Nephron (organoid): ENCODE measurements at regions not wholly inside any gene's neighbourhood (a gene's known extent, or its start where the extent isn't known, plus 50 kb on each side); places are given as distances from the start of the nearest gene placed in this dataset.

ENCODE experiments used
- H3K27ac Mint-ChIP-seq, 3 experiments: 2 replicates each; pipeline ENCODE4 v1.8.0; 2020; ENCODE audit warnings: mixed read lengths in 3 of 3, mild to moderate bottlenecking in 2 of 3, moderate library complexity in 1 of 3
- H3K27me3 Mint-ChIP-seq: 2 replicates; pipeline ENCODE4 v1.8.0; 2021; ENCODE audit warnings: low read depth, mild to moderate bottlenecking, moderate library complexity, mixed read lengths
- H3K36me3 Mint-ChIP-seq: 2 replicates; pipeline ENCODE4 v1.8.0; 2020; ENCODE audit warnings: low read depth, mixed read lengths
- H3K4me1 Mint-ChIP-seq: 2 replicates; pipeline ENCODE4 v1.8.0; 2020; ENCODE audit warnings: mixed read lengths
- H3K4me3 Mint-ChIP-seq, 3 experiments: 2 replicates each; pipeline ENCODE4 v1.8.0; 2020; ENCODE audit warnings: mild to moderate bottlenecking in 3 of 3, mixed read lengths in 3 of 3, moderate library complexity in 2 of 3
- H3K9me3 Mint-ChIP-seq: 2 replicates; pipeline ENCODE4 v1.8.0; 2020; ENCODE audit warnings: mixed read lengths
- TF ChIP-seq, protein P1 (sequence below), 3 experiments: fragments of 200-600 bp; sonication (generic); IDR thresholded peaks; one replicate each; pipeline ENCODE4 v1.5.0; 2021; ENCODE audit warnings: antibody characterized with exemption in 3 of 3; ENCODE audit not compliant: unreplicated experiment in 3 of 3

GRCh38 chr6:22008248-22008836 lies 288.5 kb downstream of the PRL start:
- Mint-ChIP-seq H3K27me3 (no peaks in the 10 kb centered on the region), H3K9me3 (peaks cover 2% of the 10 kb centered on the region), H3K4me3 (no peak overlapping the region), H3K4me1 (peaks cover 19% of the 10 kb centered on the region), H3K36me3 (peaks cover 22% of the 10 kb centered on the region), H3K27ac (peak overlapping the region; percentile 42 to 66 (median 42))
- TF ChIP-seq, protein P1, sequence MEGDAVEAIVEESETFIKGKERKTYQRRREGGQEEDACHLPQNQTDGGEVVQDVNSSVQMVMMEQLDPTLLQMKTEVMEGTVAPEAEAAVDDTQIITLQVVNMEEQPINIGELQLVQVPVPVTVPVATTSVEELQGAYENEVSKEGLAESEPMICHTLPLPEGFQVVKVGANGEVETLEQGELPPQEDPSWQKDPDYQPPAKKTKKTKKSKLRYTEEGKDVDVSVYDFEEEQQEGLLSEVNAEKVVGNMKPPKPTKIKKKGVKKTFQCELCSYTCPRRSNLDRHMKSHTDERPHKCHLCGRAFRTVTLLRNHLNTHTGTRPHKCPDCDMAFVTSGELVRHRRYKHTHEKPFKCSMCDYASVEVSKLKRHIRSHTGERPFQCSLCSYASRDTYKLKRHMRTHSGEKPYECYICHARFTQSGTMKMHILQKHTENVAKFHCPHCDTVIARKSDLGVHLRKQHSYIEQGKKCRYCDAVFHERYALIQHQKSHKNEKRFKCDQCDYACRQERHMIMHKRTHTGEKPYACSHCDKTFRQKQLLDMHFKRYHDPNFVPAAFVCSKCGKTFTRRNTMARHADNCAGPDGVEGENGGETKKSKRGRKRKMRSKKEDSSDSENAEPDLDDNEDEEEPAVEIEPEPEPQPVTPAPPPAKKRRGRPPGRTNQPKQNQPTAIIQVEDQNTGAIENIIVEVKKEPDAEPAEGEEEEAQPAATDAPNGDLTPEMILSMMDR (IDR thresholded peaks at IDR 0.05; ENCODE audit: unreplicated experiment in 3 of 3) = no peak

GRCh38 chr6:22010102-22010501 lies 286.7 kb downstream of the PRL start:
- TF ChIP-seq, protein P1 (IDR thresholded peaks at IDR 0.05; ENCODE audit: unreplicated experiment in 3 of 3) = no peak
- peaks cover 12% of the 10 kb centered on the region for H3K4me1 Mint-ChIP-seq
- H3K4me3 Mint-ChIP-seq = no peak overlapping the region
- peaks cover 2% of the 10 kb centered on the region for H3K9me3 Mint-ChIP-seq
- H3K27ac Mint-ChIP-seq = no peak overlapping the region
- H3K27me3 Mint-ChIP-seq = no peaks in the 10 kb centered on the region
- peaks cover 23% of the 10 kb centered on the region for H3K36me3 Mint-ChIP-seq

DNA sequence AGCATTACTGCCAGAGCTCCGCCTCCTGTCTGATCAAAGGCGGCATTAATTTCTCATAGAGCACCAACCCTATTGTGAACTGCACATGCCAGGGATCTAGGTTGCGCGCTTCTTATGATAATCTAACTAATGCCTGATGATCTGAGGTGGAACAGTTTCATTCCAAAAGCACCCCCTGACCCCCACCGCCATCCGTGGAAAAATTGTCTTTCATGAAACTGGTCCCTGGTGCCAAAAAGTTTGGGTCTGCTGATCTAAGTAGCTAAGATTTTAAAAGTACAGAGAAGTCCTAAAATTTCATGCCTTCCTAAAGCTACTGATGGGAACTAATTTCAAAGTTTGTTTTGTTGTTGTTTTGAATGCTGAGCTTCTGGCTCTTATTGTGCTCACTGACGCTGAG lies 281.6 kb downstream of the PRL start:
- TF ChIP-seq, protein P1 (IDR thresholded peaks at IDR 0.05; ENCODE audit: unreplicated experiment in 3 of 3) = no peak
- Mint-ChIP-seq H3K4me1 (no peaks in the 10 kb centered on the region), H3K4me3 (no peak overlapping the region), H3K27me3 (no peaks in the 10 kb centered on the region), H3K9me3 (no peaks in the 10 kb centered on the region), H3K27ac (peak overlapping the region in 2 of 3 experiments; percentile 35 to 36), H3K36me3 (peaks cover 18% of the 10 kb centered on the region)

DNA sequence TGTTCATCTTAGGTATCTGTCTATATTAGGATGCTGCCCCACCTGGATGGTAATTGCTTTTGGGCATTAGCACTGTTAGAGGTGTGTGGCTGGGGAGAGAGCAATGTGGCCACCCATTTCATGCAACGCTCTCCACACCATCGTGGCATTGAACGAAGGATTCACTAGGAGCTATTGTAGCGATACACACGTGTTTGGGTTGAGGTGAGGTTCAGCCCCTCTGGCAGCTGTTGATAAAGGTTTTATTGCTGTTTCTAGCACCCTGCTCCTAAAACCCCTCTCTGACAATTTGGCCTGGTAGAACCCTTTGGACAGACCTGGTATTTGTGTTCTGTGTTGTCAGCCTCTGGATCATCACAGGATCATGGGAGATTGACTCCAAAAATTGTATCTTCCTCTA lies 280.9 kb downstream of the PRL start:
- TF ChIP-seq, protein P1 (IDR thresholded peaks at IDR 0.05; ENCODE audit: unreplicated experiment in 3 of 3) = no peak
- Mint-ChIP-seq H3K4me1 (no peaks in the 10 kb centered on the region), H3K27ac (peak overlapping the region in 1 of 3 experiments; percentile 7), H3K9me3 (no peaks in the 10 kb centered on the region), H3K27me3 (no peaks in the 10 kb centered on the region), H3K4me3 (no peak overlapping the region), H3K36me3 (peaks cover 18% of the 10 kb centered on the region)

DNA sequence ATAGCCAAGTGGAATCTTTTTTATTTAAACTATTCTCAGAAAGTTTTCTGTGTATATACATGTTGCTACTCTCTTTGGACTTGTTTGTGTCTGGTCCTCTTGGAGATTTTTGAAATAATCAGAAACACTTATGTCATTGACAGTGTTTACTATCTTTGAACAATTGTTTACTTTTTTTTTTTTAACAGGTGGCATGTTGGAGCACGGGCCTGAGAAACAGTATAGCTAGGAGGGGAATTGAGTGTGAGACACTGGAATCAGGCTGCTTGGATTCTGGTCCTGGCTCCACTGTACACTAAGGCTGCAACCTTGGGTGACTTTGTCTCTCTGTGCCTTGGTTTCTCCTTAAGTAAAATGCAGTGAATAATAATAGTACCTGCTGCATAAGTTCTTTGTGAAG lies 279.6 kb downstream of the PRL start:
- Mint-ChIP-seq H3K4me1 (no peaks in the 10 kb centered on the region), H3K27me3 (no peaks in the 10 kb centered on the region), H3K27ac (no peak overlapping the region), H3K9me3 (peaks cover 4% of the 10 kb centered on the region), H3K4me3 (no peak overlapping the region), H3K36me3 (peaks cover 14% of the 10 kb centered on the region)
- TF ChIP-seq, protein P1 (IDR thresholded peaks at IDR 0.05; ENCODE audit: unreplicated experiment in 3 of 3) = no peak

DNA sequence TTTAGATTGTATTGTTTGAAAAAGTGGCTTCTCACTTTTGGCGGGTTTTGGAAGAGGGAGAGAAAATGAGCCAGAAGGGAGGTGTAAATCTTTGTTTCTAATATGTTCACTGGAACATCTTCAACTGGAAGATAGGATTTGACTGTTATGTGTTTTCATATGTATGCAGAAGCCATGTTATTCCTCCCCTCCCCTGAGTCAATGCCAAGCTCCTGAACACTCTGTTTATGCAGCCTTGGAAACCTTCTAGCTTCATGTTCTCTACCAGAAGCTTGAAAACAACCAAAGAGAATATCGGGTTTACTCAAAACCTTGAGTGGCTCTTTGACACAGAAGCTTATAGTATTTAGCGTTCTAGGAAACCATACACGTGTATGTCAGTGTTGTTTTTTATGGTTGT lies 279.1 kb downstream of the PRL start:
- TF ChIP-seq, protein P1 (IDR thresholded peaks at IDR 0.05; ENCODE audit: unreplicated experiment in 3 of 3) = no peak
- Mint-ChIP-seq H3K36me3 (peaks cover 14% of the 10 kb centered on the region), H3K27ac (no peak overlapping the region), H3K4me1 (peaks cover 5% of the 10 kb centered on the region), H3K27me3 (no peaks in the 10 kb centered on the region), H3K9me3 (peaks cover 9% of the 10 kb centered on the region), H3K4me3 (no peak overlapping the region)
